RWPE2 (cell line): ENCODE measurements at regions not wholly inside any gene's neighbourhood (a gene's known extent, or its start where the extent isn't known, plus 50 kb on each side); places are given as distances from the start of the nearest gene placed in this dataset.

Experiments used
- ATAC-seq: fragments of 200-7000 bp; cut with Tn5 transposase; 3 replicates; pipeline ENCODE4 v1.9.1; 2021; ENCODE audit warnings: low read depth
- DNase-seq: peaks from one replicate; pipeline ENCODE4 v3.0.0-alpha.2; 2020; ENCODE audit warnings: low spot score
- H3K27ac ChIP-seq: fragments of 450-650 bp; 2 replicates; pipeline ENCODE4 v1.5.1; 2017; ENCODE audit warnings: mild to moderate bottlenecking; ENCODE audit not compliant: poor library complexity, severe bottlenecking
- H3K27me3 ChIP-seq: fragments of 250-450 bp; sonication (Bioruptor Pico); 2 replicates; pipeline ENCODE4 v1.5.1; 2021; ENCODE audit warnings: mild to moderate bottlenecking, moderate library complexity; ENCODE audit not compliant: insufficient read depth, poor library complexity, severe bottlenecking
- H3K36me3 ChIP-seq: fragments of 250-450 bp; sonication (Bioruptor Pico); 2 replicates; pipeline ENCODE4 v1.5.1; 2020; ENCODE audit warnings: low read depth, mild to moderate bottlenecking, moderate library complexity
- H3K4me1 ChIP-seq: fragments of 250-450 bp; sonication (Bioruptor Pico); 2 replicates; pipeline ENCODE4 v1.5.1; 2021; ENCODE audit warnings: mild to moderate bottlenecking, moderate library complexity; ENCODE audit not compliant: insufficient read depth, poor library complexity, severe bottlenecking
- H3K4me3 ChIP-seq: fragments of 250-450 bp; sonication (Bioruptor Pico); 2 replicates; pipeline ENCODE4 v1.5.1; 2021; ENCODE audit warnings: mild to moderate bottlenecking, moderate library complexity; ENCODE audit not compliant: severe bottlenecking
- H3K9me3 ChIP-seq: fragments of 250-450 bp; sonication (Bioruptor Pico); 2 replicates; pipeline ENCODE4 v1.5.1; 2021; ENCODE audit warnings: mild to moderate bottlenecking, moderate library complexity; ENCODE audit not compliant: severe bottlenecking
- TF ChIP-seq, protein P1 (sequence below): fragments of 450-650 bp; IDR thresholded peaks from one replicate; pipeline ENCODE4 v1.5.1; 2017; ENCODE audit warnings: mild to moderate bottlenecking, moderate library complexity; ENCODE audit not compliant: poor library complexity, severe bottlenecking

GRCh38 chr16:79264237-79265109, 336.1 kb downstream of the MAF start:
- Histone ChIP-seq H3K36me3 (no peaks in the 10 kb centered on the region), H3K9me3 (no peaks in the 10 kb centered on the region), H3K27me3 (no peaks in the 10 kb centered on the region), H3K4me1 (no peaks in the 10 kb centered on the region), H3K27ac (no peak overlapping the region), H3K4me3 (no peak overlapping the region)
- ATAC-seq (no peak), DNase-seq (no peak)
- TF ChIP-seq, protein P1, sequence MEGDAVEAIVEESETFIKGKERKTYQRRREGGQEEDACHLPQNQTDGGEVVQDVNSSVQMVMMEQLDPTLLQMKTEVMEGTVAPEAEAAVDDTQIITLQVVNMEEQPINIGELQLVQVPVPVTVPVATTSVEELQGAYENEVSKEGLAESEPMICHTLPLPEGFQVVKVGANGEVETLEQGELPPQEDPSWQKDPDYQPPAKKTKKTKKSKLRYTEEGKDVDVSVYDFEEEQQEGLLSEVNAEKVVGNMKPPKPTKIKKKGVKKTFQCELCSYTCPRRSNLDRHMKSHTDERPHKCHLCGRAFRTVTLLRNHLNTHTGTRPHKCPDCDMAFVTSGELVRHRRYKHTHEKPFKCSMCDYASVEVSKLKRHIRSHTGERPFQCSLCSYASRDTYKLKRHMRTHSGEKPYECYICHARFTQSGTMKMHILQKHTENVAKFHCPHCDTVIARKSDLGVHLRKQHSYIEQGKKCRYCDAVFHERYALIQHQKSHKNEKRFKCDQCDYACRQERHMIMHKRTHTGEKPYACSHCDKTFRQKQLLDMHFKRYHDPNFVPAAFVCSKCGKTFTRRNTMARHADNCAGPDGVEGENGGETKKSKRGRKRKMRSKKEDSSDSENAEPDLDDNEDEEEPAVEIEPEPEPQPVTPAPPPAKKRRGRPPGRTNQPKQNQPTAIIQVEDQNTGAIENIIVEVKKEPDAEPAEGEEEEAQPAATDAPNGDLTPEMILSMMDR, result no peak

GRCh38 chr16:79263425-79263824, 337.1 kb downstream of the MAF start:
- no peak for DNase-seq
- H3K4me1 ChIP-seq, result no peaks in the 10 kb centered on the region
- H3K9me3 ChIP-seq, result no peaks in the 10 kb centered on the region
- no peaks in the 10 kb centered on the region for H3K27me3 ChIP-seq
- H3K36me3 ChIP-seq, result no peaks in the 10 kb centered on the region
- ATAC-seq, result no peak
- no peak overlapping the region for H3K27ac ChIP-seq
- H3K4me3 ChIP-seq, result no peak overlapping the region
- TF ChIP-seq, protein P1, result no peak
